OCI-LY1 (cell line): ENCODE measurements at regions not wholly inside any gene's neighbourhood (a gene's known extent, or its start where the extent isn't known, plus 50 kb on each side); places are given as distances from the start of the nearest gene placed in this dataset.

ENCODE experiments used
- H2AFZ ChIP-seq: fragments of 200-600 bp; sonication (generic), shearing (Covaris generic); 2 replicates; pipeline ENCODE4 v1.6.0; 2014; ENCODE audit warnings: antibody characterized with exemption, mild to moderate bottlenecking, low read length
- H3F3A ChIP-seq: fragments of 200-600 bp; sonication (generic), shearing (Covaris generic); 2 replicates; pipeline ENCODE4 v1.6.0; 2014; ENCODE audit warnings: mild to moderate bottlenecking, antibody characterized with exemption, low read length, moderate library complexity; ENCODE audit not compliant: insufficient read depth
- H3K27ac ChIP-seq: fragments of 200-600 bp; sonication (generic); 2 replicates; pipeline ENCODE4 v1.5.1; 2014; ENCODE audit warnings: low read length, mixed run types, mild to moderate bottlenecking, low read depth; ENCODE audit not compliant: poor library complexity, severe bottlenecking
- H3K27me3 ChIP-seq: fragments of 200-600 bp; sonication (generic); 2 replicates; pipeline ENCODE4 v1.6.0; 2014; ENCODE audit warnings: antibody characterized with exemption, mild to moderate bottlenecking, low read length, moderate library complexity; ENCODE audit not compliant: insufficient read depth
- H3K36me3 ChIP-seq: fragments of 200-600 bp; sonication (generic); 2 replicates; pipeline ENCODE4 v1.6.1; 2014; ENCODE audit warnings: mild to moderate bottlenecking, antibody characterized with exemption, low read length, moderate library complexity, mixed read lengths; ENCODE audit not compliant: insufficient read depth
- H3K4me1 ChIP-seq: fragments of 200-600 bp; sonication (generic); 2 replicates; pipeline ENCODE4 v1.5.1; 2014; ENCODE audit warnings: mild to moderate bottlenecking, low read length, moderate library complexity; ENCODE audit not compliant: insufficient read depth, severe bottlenecking
- H3K4me2 ChIP-seq: fragments of 200-600 bp; sonication (generic), shearing (Covaris generic); 2 replicates; pipeline ENCODE4 v1.6.1; 2014; ENCODE audit warnings: low read length
- H3K4me3 ChIP-seq: fragments of 200-600 bp; sonication (generic); 2 replicates; pipeline ENCODE4 v1.5.1; 2014; ENCODE audit warnings: low read length, low read depth, mild to moderate bottlenecking, mixed read lengths; ENCODE audit not compliant: poor library complexity, severe bottlenecking
- H3K79me2 ChIP-seq: fragments of 200-600 bp; shearing (Covaris generic); 2 replicates; pipeline ENCODE4 v1.6.1; 2016; ENCODE audit warnings: mixed run types, low read length, mixed read lengths; ENCODE audit not compliant: insufficient read depth
- H3K9ac ChIP-seq: fragments of 200-600 bp; sonication (generic), shearing (Covaris generic); 2 replicates; pipeline ENCODE4 v1.6.1; 2014; ENCODE audit warnings: mild to moderate bottlenecking, low read length, mixed read lengths
- H3K9me2 ChIP-seq: fragments of 200-600 bp; sonication (generic), shearing (Covaris generic); 2 replicates; pipeline ENCODE4 v1.6.1; 2014; ENCODE audit warnings: low read depth, mild to moderate bottlenecking, low read length, mixed read lengths
- H3K9me3 ChIP-seq: fragments of 200-600 bp; shearing (Covaris generic); 2 replicates; pipeline ENCODE4 v1.6.1; 2014; ENCODE audit warnings: low read length, mixed read lengths
- H4K20me1 ChIP-seq: fragments of 200-600 bp; sonication (generic), shearing (Covaris generic); 2 replicates; pipeline ENCODE4 v1.6.0; 2016; ENCODE audit warnings: mild to moderate bottlenecking, low read length; ENCODE audit not compliant: insufficient read depth
- EZH2 ChIP-seq: fragments of 200-600 bp; sonication (generic), shearing (Covaris generic); IDR thresholded peaks from 2 replicates; pipeline ENCODE4 v1.8.0; 2017; ENCODE audit warnings: borderline replicate concordance, mixed run types, mild to moderate bottlenecking, antibody characterized with exemption, low read length, moderate library complexity, mixed read lengths
- TF ChIP-seq, protein P1 (sequence below): fragments of 200-600 bp; sonication (generic), shearing (Covaris generic); IDR thresholded peaks from 2 replicates; pipeline ENCODE4 v1.5.1; 2017; ENCODE audit warnings: mild to moderate bottlenecking, antibody characterized with exemption, low read length, moderate library complexity, mixed read lengths

DNA sequence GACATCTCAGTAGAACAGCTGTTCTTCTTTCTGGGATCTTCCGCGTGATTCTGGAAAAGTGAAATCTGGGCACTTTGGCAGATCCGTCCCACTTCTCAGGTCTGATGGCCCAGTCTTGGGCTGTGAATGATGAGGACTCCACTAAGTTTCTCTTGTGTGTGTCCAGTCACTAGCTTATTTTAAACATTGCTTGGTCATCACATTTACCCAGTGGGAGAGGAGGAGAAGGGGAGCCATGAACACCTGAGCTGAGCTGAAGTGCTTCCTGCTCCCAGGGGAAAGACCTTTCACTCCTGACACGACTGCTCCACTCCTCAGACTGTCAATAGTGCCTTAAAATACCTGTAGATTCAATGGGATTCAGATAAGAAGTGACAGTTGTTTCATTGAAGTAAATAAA is 101.9 kb upstream of the SLC35F3 start:
- H3K27me3 ChIP-seq: no peaks in the 10 kb centered on the region
- no peaks in the 10 kb centered on the region for H4K20me1 ChIP-seq
- H3K4me3 ChIP-seq: no peak overlapping the region
- no peaks in the 10 kb centered on the region for H3K9me2 ChIP-seq
- H3K9ac ChIP-seq: no peak overlapping the region
- no peaks in the 10 kb centered on the region for H3K79me2 ChIP-seq
- no peaks in the 10 kb centered on the region for H3K9me3 ChIP-seq
- H3K4me1 ChIP-seq: no peaks in the 10 kb centered on the region
- H2AFZ ChIP-seq: no peak overlapping the region
- TF ChIP-seq EZH2: no peak
- TF ChIP-seq, protein P1, sequence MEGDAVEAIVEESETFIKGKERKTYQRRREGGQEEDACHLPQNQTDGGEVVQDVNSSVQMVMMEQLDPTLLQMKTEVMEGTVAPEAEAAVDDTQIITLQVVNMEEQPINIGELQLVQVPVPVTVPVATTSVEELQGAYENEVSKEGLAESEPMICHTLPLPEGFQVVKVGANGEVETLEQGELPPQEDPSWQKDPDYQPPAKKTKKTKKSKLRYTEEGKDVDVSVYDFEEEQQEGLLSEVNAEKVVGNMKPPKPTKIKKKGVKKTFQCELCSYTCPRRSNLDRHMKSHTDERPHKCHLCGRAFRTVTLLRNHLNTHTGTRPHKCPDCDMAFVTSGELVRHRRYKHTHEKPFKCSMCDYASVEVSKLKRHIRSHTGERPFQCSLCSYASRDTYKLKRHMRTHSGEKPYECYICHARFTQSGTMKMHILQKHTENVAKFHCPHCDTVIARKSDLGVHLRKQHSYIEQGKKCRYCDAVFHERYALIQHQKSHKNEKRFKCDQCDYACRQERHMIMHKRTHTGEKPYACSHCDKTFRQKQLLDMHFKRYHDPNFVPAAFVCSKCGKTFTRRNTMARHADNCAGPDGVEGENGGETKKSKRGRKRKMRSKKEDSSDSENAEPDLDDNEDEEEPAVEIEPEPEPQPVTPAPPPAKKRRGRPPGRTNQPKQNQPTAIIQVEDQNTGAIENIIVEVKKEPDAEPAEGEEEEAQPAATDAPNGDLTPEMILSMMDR: no peak
- no peak overlapping the region for H3K4me2 ChIP-seq
- H3K27ac ChIP-seq: no peak overlapping the region
- H3K36me3 ChIP-seq: no peaks in the 10 kb centered on the region
- H3F3A ChIP-seq: no peaks in the 10 kb centered on the region

DNA sequence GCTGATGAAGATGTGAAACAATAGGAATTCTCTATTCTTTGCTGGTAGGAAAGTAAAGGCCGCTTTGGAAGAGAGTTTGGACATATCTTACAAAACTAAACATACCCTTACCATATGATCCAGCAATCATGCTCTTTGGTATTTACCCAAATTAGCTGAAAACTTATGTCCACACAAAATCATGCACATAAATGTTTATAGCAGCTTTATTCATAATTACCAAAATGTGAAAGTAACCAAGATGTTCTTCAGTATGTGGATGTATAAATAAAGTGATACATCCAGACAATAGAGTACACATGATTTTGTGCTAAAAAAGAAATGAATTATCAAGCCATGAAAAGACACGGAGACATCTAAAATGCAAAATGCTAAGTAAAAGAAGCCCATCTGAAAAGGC is 98.7 kb upstream of the SLC35F3 start:
- no peaks in the 10 kb centered on the region for H3F3A ChIP-seq
- H3K79me2 ChIP-seq: no peaks in the 10 kb centered on the region
- no peaks in the 10 kb centered on the region for H3K4me1 ChIP-seq
- no peak overlapping the region for H3K4me2 ChIP-seq
- TF ChIP-seq, protein P1: no peak
- no peak for TF ChIP-seq EZH2
- H3K36me3 ChIP-seq: no peaks in the 10 kb centered on the region
- H2AFZ ChIP-seq: no peak overlapping the region
- no peak overlapping the region for H3K27ac ChIP-seq
- H3K9me2 ChIP-seq: no peaks in the 10 kb centered on the region
- no peak overlapping the region for H3K9ac ChIP-seq
- H4K20me1 ChIP-seq: no peaks in the 10 kb centered on the region
- H3K27me3 ChIP-seq: no peaks in the 10 kb centered on the region
- H3K4me3 ChIP-seq: no peak overlapping the region
- no peaks in the 10 kb centered on the region for H3K9me3 ChIP-seq

GRCh38 chr1:233815357-233815756 is 89.1 kb upstream of the SLC35F3 start:
- no peak for TF ChIP-seq EZH2
- TF ChIP-seq, protein P1: no peak
- no peaks in the 10 kb centered on the region for H3K79me2 ChIP-seq
- H3K4me1 ChIP-seq: no peaks in the 10 kb centered on the region
- no peaks in the 10 kb centered on the region for H3K9me3 ChIP-seq
- H2AFZ ChIP-seq: no peak overlapping the region
- no peaks in the 10 kb centered on the region for H3K27me3 ChIP-seq
- no peak overlapping the region for H3K9ac ChIP-seq
- no peaks in the 10 kb centered on the region for H4K20me1 ChIP-seq
- no peak overlapping the region for H3K4me2 ChIP-seq
- H3K27ac ChIP-seq: no peak overlapping the region
- no peaks in the 10 kb centered on the region for H3K9me2 ChIP-seq
- no peaks in the 10 kb centered on the region for H3F3A ChIP-seq
- no peak overlapping the region for H3K4me3 ChIP-seq
- H3K36me3 ChIP-seq: no peaks in the 10 kb centered on the region
